Endothelial cell of umbilical vein (primary cell): ENCODE measurements at regions not wholly inside any gene's neighbourhood (a gene's known extent, or its start where the extent isn't known, plus 50 kb on each side); places are given as distances from the start of the nearest gene placed in this dataset.
"Not testable (repeated sequence)": the region's sequence is repeated elsewhere in the genome, so short reads cannot be mapped to it uniquely, and the experiment has no call there.

Source experiments
- BruUV-seq: library from RNA; stranded (reverse); fragments of 400-500 nt; replicated peaks from 2 replicates; lab custom pipeline; 2021; lab: Mats Ljungman, UMichigan
- CTCF ChIA-PET: fragments of 300-600, 350-600 bp; sonication (Branson Sonifier 250); formaldehyde crosslinking; loops from one replicate; lab custom pipeline; 2021; ENCODE audit warnings: antibody characterized with exemption, inconsistent platforms; lab: Charles Lee
- POLR2A ChIA-PET: fragments of 300-600, 350-600 bp; sonication (Branson Sonifier 250); formaldehyde crosslinking; loops from one replicate; lab custom pipeline; 2021; ENCODE audit warnings: antibody characterized with exemption, inconsistent platforms; lab: Charles Lee
- DNase-seq: peaks from one replicate; pipeline ENCODE4 v3.0.0-alpha.2; 2011; ENCODE audit warnings: low read depth, low spot score
- FAIRE-seq: peaks from 2 replicates; lab custom pipeline; 2011; peaks lifted over from hg19 to GRCh38; lab: Jason Lieb, UNC
- H2AFZ ChIP-seq: 2 replicates; pipeline ENCODE4 v1.6.0; 2012; ENCODE audit warnings: low read depth, low read length, control low read depth, inconsistent platforms
- H3K27ac ChIP-seq: 2 replicates; pipeline ENCODE4 v1.5.1; 2011; ENCODE audit warnings: low read depth, mild to moderate bottlenecking, control low read depth, low read length, moderate library complexity; ENCODE audit not compliant: insufficient read depth
- H3K27me3 ChIP-seq, 2 experiments: 2 replicates each; pipeline versions ENCODE4 v1.6.0 to v1.6.1; 2011; ENCODE audit warnings: low read length in 2 of 2, mixed read lengths in 1 of 2; ENCODE audit not compliant: control insufficient read depth in 2 of 2, insufficient read depth in 2 of 2
- H3K36me3 ChIP-seq, 2 experiments: 2 replicates in 1 of 2; 3 replicates in 1 of 2; pipeline ENCODE4 v1.5.1; 2011; ENCODE audit warnings: low read length in 2 of 2, mild to moderate bottlenecking in 1 of 2, moderate library complexity in 1 of 2; ENCODE audit not compliant: control insufficient read depth in 2 of 2, insufficient read depth in 2 of 2; ENCODE audit errors: extremely low read depth in 1 of 2
- H3K4me1 ChIP-seq: 3 replicates; pipeline ENCODE4 v1.5.1; 2011; ENCODE audit warnings: mild to moderate bottlenecking, low read length; ENCODE audit not compliant: control insufficient read depth, insufficient read depth; ENCODE audit errors: extremely low read depth
- H3K4me2 ChIP-seq: 2 replicates; pipeline ENCODE4 v1.6.1; 2011; ENCODE audit warnings: low read length, control low read depth, mixed read lengths; ENCODE audit not compliant: insufficient read depth
- H3K4me3 ChIP-seq, 3 experiments: fragments of 200-600 bp in 1 of 3; sonication (generic), shearing (Covaris generic) in 1 of 3; replicated peaks in 1 of 3; 2 replicates each; pipeline ENCODE4 v1.5.1; 2011 to 2016; ENCODE audit warnings: control low read depth in 3 of 3, low read length in 3 of 3, mild to moderate bottlenecking in 2 of 3, inconsistent platforms in 1 of 3, low read depth in 1 of 3, moderate library complexity in 1 of 3; ENCODE audit not compliant: insufficient read depth in 1 of 3
- H3K79me2 ChIP-seq: 2 replicates; pipeline ENCODE4 v1.6.0; 2012; ENCODE audit warnings: low read length, inconsistent platforms; ENCODE audit not compliant: control insufficient read depth, insufficient read depth
- H3K9ac ChIP-seq: replicated peaks from 2 replicates; pipeline ENCODE3; 2011; ENCODE audit warnings: low read length, control low read depth; ENCODE audit not compliant: insufficient read depth; ENCODE audit errors: extremely low read depth
- H3K9me1 ChIP-seq: replicated peaks from 3 replicates; pipeline ENCODE4 v1.6.0; 2011; ENCODE audit warnings: mild to moderate bottlenecking, low read length; ENCODE audit not compliant: control insufficient read depth, insufficient read depth; ENCODE audit errors: extremely low read depth
- H3K9me3 ChIP-seq: replicated peaks from 2 replicates; pipeline ENCODE4 v1.5.1; 2012; ENCODE audit warnings: low read length, inconsistent platforms; ENCODE audit not compliant: control insufficient read depth, insufficient read depth
- H4K20me1 ChIP-seq: replicated peaks from 2 replicates; pipeline ENCODE3; 2011; ENCODE audit warnings: mild to moderate bottlenecking, low read length; ENCODE audit not compliant: control insufficient read depth, insufficient read depth; ENCODE audit errors: extremely low read depth
- CTCF ChIP-seq, 2 donors: IDR thresholded peaks; 1 replicate in 1 of 2; 2 replicates in 1 of 2; pipeline ENCODE4 v1.5.1; 2011; ENCODE audit warnings: low read length in 2 of 2, mild to moderate bottlenecking in 2 of 2, moderate library complexity in 2 of 2, control low read depth in 1 of 2, inconsistent platforms in 1 of 2, low read depth in 1 of 2; ENCODE audit not compliant: insufficient read depth in 1 of 2; ENCODE audit errors: extremely low read depth in 1 of 2
- EZH2 ChIP-seq: IDR thresholded peaks from 2 replicates; pipeline ENCODE4 v1.6.1; 2012; ENCODE audit warnings: borderline replicate concordance, low read depth, mild to moderate bottlenecking, moderate library complexity, low read length, inconsistent platforms; ENCODE audit not compliant: severe bottlenecking
- FOS ChIP-seq: IDR thresholded peaks from 2 replicates; pipeline ENCODE4 v1.6.1; 2011; ENCODE audit warnings: mild to moderate bottlenecking, low read length, moderate library complexity, borderline replicate concordance; ENCODE audit not compliant: insufficient read depth
- GATA2 ChIP-seq: IDR thresholded peaks from 2 replicates; pipeline ENCODE4 v1.7.0; 2011; ENCODE audit warnings: low read depth, mild to moderate bottlenecking, moderate library complexity, mixed read lengths, low read length; ENCODE audit not compliant: insufficient read length, insufficient read depth
- JUN ChIP-seq: IDR thresholded peaks from 2 replicates; pipeline ENCODE4 v1.6.1; 2011; ENCODE audit warnings: borderline replicate concordance, low read depth; ENCODE audit not compliant: insufficient read length, insufficient read depth
- MAX ChIP-seq: IDR thresholded peaks from 2 replicates; pipeline ENCODE4 v1.6.1; 2011; ENCODE audit not compliant: insufficient read depth, insufficient read length
- MYC ChIP-seq: IDR thresholded peaks from one replicate; pipeline ENCODE4 v1.6.1; 2011; ENCODE audit warnings: mild to moderate bottlenecking, low read depth, low read length
- POLR2A ChIP-seq: IDR thresholded peaks from 2 replicates; pipeline ENCODE4 v1.6.1; 2012; ENCODE audit warnings: low read depth, mild to moderate bottlenecking, control low read depth, low read length
- POLR2AphosphoS5 ChIP-seq: IDR thresholded peaks from 2 replicates; pipeline ENCODE4 v1.6.1; 2012; ENCODE audit warnings: low read depth, mild to moderate bottlenecking, control low read depth, low read length, moderate library complexity; ENCODE audit not compliant: insufficient read depth
- dilution Hi-C: fragments of 300-500 bp; cut with MboI; formaldehyde crosslinking; loops from one replicate; pipeline ENCODE4 v1.15.0; 2019; ENCODE audit warnings: low sequenced_read_pairs; ENCODE audit not compliant: extremely low pct_ligation_motif_present
- intact Hi-C: fragments of 100-400 bp; cut with micrococcal nuclease; formaldehyde crosslinking; loops from one replicate; pipeline ENCODE4 v1.10.0; 2022

- TF ChIP-seq FOS (no peak), POLR2A (no peak), MYC (no peak), JUN (no peak), GATA2 (no peak), POLR2AphosphoS5 (no peak), CTCF (IDR thresholded peaks at IDR 0.05; ENCODE audit: extremely low read depth in 1 of 2, insufficient read depth in 1 of 2, low read depth in 1 of 2, low read length in 2 of 2) (no peak), MAX (no peak), EZH2 (no peak)
Measured at GRCh38 chr15:96213896-96214295, 116.6 kb upstream of the NR2F2 start.

GRCh38 chr15:96216481-96216880 lies 114.0 kb upstream of the NR2F2 start:
- intact Hi-C loops, H3K4me2 ChIP-seq, FAIRE-seq, H3K36me3 ChIP-seq, H3K9me1 ChIP-seq, CTCF ChIA-PET, POLR2A ChIA-PET, H2AFZ ChIP-seq, H3K4me3 ChIP-seq, H3K9me3 ChIP-seq, dilution Hi-C loops, H3K79me2 ChIP-seq, H4K20me1 ChIP-seq, BruUV-seq, H3K9ac ChIP-seq, H3K27me3 ChIP-seq, DNase-seq, H3K27ac ChIP-seq, H3K4me1 ChIP-seq: not testable (repeated sequence)

More at GRCh38 chr15:96213896-96214295, 116.6 kb upstream of the NR2F2 start:
- Histone ChIP-seq H4K20me1 (no peaks in the 10 kb centered on the region), H3K36me3 (no peaks in the 10 kb centered on the region), H3K79me2 (no peaks in the 10 kb centered on the region), H3K9me3 (no peaks in the 10 kb centered on the region), H3K4me2 (no peak overlapping the region), H3K9ac (no peak overlapping the region), H3K9me1 (no peaks in the 10 kb centered on the region), H3K4me3 (no peak overlapping the region), H3K27ac (no peak overlapping the region), H3K4me1 (no peaks in the 10 kb centered on the region), H3K27me3 (no peaks in the 10 kb centered on the region), H2AFZ (no peak overlapping the region)
- no peak for DNase-seq
- ChIA-PET POLR2A (no interaction called here), CTCF (no interaction called here)
- dilution Hi-C loops (no loop called here), intact Hi-C loops (no loop called here)
- no peak for FAIRE-seq
- no TSS peak for BruUV-seq
